ENCODE measurements at regions not wholly inside any gene's neighbourhood (a gene's known extent, or its start where the extent isn't known, plus 50 kb on each side); places are given as distances from the start of the nearest gene placed in this dataset.
"Not testable (repeated sequence)": the region's sequence is repeated elsewhere in the genome, so short reads cannot be mapped to it uniquely, and the experiment has no call there.

GRCh38 chr5:117559005-117559844 is 984.6 kb upstream of the SEMA6A start:
- no peak for TF ChIP-seq CTCF (IDR thresholded peaks at IDR 0.05; ENCODE audit: low read depth, low read length, missing control alignments)
- H3K4me3 ChIP-seq (ENCODE audit: low read depth, low read length): no peak overlapping the region
- in situ Hi-C loops (cut with HindIII; ENCODE audit: low sequenced_read_pairs): no loop called here

GRCh38 chr5:117551236-117551635 is 976.6 kb upstream of the SEMA6A start:
- no peak for DNase-seq (ENCODE audit: low read depth)
- no peak for TF ChIP-seq CTCF (IDR thresholded peaks at IDR 0.05; ENCODE audit: low read depth, low read length, missing control alignments)
- no peak overlapping the region for H3K4me3 ChIP-seq (ENCODE audit: low read depth, low read length)
- in situ Hi-C loops (cut with HindIII; ENCODE audit: low sequenced_read_pairs): no loop called here

More at GRCh38 chr5:117559005-117559844, 984.6 kb upstream of the SEMA6A start:
- no peak for DNase-seq (ENCODE audit: low read depth)

GRCh38 chr5:117547192-117547591 is 972.6 kb upstream of the SEMA6A start:
- in situ Hi-C loops (cut with HindIII; ENCODE audit: low sequenced_read_pairs): no loop called here
- no peak for TF ChIP-seq CTCF (IDR thresholded peaks at IDR 0.05; ENCODE audit: low read depth, low read length, missing control alignments)
- no peak overlapping the region for H3K4me3 ChIP-seq (ENCODE audit: low read depth, low read length)
- DNase-seq (ENCODE audit: low read depth): no peak

- in situ Hi-C loops (cut with HindIII; ENCODE audit: low sequenced_read_pairs): no loop called here
- H3K4me3 ChIP-seq (ENCODE audit: low read depth, low read length): no peak overlapping the region
- DNase-seq (ENCODE audit: low read depth): no peak
- TF ChIP-seq CTCF (IDR thresholded peaks at IDR 0.05; ENCODE audit: low read depth, low read length, missing control alignments): no peak
Observed at GRCh38 chr5:117539692-117540091, 965.1 kb upstream of the SEMA6A start.

DNA sequence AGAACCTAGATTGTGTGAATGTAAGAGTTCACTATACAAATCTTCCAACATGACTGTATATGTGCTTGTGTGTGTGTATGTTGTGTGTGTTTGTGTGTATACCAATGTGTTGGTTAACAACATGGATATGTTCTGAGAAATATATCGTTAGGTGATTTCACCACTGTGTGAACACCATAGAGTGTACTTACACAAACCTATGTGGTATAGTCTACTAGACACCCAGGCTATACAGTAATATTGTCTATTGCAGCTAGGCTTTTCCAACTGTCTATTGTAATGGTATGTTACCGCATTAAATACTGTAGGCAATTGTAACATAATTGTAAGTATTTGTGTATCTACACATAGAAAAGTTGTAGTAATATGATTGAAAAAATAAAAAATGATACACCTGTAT is 959.2 kb upstream of the SEMA6A start:
- in situ Hi-C loops (cut with HindIII; ENCODE audit: low sequenced_read_pairs): no loop called here
- no peak overlapping the region for H3K4me3 ChIP-seq (ENCODE audit: low read depth, low read length)
- TF ChIP-seq CTCF (IDR thresholded peaks at IDR 0.05; ENCODE audit: low read depth, low read length, missing control alignments): no peak
- DNase-seq (ENCODE audit: low read depth): no peak

DNA sequence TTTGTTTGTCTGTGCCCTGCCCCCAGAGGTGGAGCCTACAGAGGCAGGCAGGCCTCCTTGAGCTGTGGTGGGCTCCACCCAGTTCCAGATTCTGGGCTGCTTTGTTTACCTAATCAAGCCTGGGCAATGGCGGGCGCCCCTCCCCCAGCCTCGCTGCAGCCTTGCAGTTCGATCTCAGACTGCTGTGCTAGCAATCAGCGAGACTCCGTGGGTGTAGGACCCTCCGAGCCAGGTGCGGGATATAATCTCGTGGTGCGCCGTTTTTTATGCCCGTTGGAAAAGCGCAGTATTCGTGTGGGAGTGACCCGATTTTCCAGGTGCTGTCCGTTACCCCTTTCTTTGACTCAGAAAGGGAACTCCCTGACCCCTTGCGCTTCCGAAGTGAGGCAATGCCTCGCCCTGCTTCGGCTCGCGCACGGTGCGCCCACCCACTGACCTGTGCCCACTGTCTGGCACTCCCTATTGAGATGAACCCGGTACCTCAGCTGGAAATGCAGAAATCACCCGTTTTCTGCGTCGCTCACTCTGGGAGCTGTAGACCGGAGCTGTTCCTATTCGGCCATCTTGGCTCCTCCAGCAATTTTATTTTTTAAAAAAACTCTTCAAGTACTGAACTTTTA is 958.5 kb upstream of the SEMA6A start:
- in situ Hi-C loops (cut with HindIII; ENCODE audit: low sequenced_read_pairs); H3K4me3 ChIP-seq (ENCODE audit: low read depth, low read length); DNase-seq (ENCODE audit: low read depth): not testable (repeated sequence)

DNA sequence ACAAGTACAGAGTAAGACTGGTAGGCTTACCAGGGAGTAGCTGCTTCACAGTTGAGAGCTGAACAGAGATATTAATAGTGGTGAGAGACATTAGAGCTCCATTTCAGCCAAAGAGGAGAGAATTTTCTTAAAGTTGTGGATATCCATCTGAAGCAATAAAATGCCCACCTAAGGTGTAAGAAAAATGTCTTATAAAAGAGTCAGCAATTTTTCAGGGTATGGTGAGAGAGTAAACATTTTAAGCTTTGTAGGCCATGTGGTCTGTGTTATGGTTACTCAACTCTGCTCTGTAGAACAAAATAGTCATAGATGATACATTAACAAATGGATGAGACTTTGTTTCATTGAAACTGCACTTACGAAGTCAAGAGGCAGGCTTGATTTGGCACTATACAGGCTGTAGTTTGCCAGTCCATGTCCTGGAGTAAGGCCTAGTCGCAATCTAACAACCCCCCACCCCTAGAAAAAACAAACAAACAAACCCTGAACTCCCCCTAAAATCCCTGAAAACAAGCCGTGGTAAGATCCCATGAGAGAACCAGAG is 945.4 kb upstream of the SEMA6A start:
- H3K4me3 ChIP-seq (ENCODE audit: low read depth, low read length): no peak overlapping the region
- no peak for TF ChIP-seq CTCF (IDR thresholded peaks at IDR 0.05; ENCODE audit: low read depth, low read length, missing control alignments)
- no peak for DNase-seq (ENCODE audit: low read depth)
- in situ Hi-C loops (cut with HindIII; ENCODE audit: low sequenced_read_pairs): no loop called here
